Ishikawa (cell line): ENCODE measurements at regions not wholly inside any gene's neighbourhood (a gene's known extent, or its start where the extent isn't known, plus 50 kb on each side); places are given as distances from the start of the nearest gene placed in this dataset.

Source experiments
- CEBPB ChIP-seq: IDR thresholded peaks from 2 replicates; pipeline ENCODE4 v1.6.1; 2012
- CREB1 ChIP-seq: IDR thresholded peaks from 2 replicates; pipeline ENCODE4 v1.6.1; 2012; ENCODE audit warnings: low read depth
- EGR1 ChIP-seq: IDR thresholded peaks from 2 replicates; pipeline ENCODE4 v1.6.1; 2012
- EP300 ChIP-seq: IDR thresholded peaks from 2 replicates; pipeline ENCODE4 v1.6.1; 2012; ENCODE audit warnings: borderline replicate concordance
- FOXM1 ChIP-seq: IDR thresholded peaks from 2 replicates; pipeline ENCODE4 v1.6.1; 2012; ENCODE audit warnings: low read depth, borderline replicate concordance
- NFIC ChIP-seq: IDR thresholded peaks from 2 replicates; pipeline ENCODE4 v1.6.1; 2012
- RAD21 ChIP-seq: IDR thresholded peaks from 2 replicates; pipeline ENCODE4 v1.6.1; 2012; ENCODE audit warnings: low read depth
- TAF1 ChIP-seq: IDR thresholded peaks from 2 replicates; pipeline ENCODE4 v1.6.1; 2012; ENCODE audit warnings: low read depth, mild to moderate bottlenecking
- TCF12 ChIP-seq: IDR thresholded peaks from 2 replicates; pipeline ENCODE4 v1.6.1; 2012; ENCODE audit warnings: low read depth
- TEAD4 ChIP-seq: IDR thresholded peaks from 2 replicates; pipeline ENCODE4 v1.6.1; 2012
- YY1 ChIP-seq: IDR thresholded peaks from 2 replicates; pipeline ENCODE4 v1.6.1; 2012; ENCODE audit warnings: low read depth
- ZBTB7A ChIP-seq: IDR thresholded peaks from 2 replicates; pipeline ENCODE4 v1.6.1; 2012; ENCODE audit warnings: low read depth
- TF ChIP-seq, protein P1 (sequence below): IDR thresholded peaks from 2 replicates; pipeline ENCODE4 v1.6.1; 2012; ENCODE audit warnings: low read depth, mild to moderate bottlenecking
- TF ChIP-seq, protein P2 (sequence below): IDR thresholded peaks from 2 replicates; pipeline ENCODE4 v1.6.1; 2012
- TF ChIP-seq, protein P3 (sequence below): IDR thresholded peaks from 2 replicates; pipeline ENCODE4 v1.6.1; 2012

DNA sequence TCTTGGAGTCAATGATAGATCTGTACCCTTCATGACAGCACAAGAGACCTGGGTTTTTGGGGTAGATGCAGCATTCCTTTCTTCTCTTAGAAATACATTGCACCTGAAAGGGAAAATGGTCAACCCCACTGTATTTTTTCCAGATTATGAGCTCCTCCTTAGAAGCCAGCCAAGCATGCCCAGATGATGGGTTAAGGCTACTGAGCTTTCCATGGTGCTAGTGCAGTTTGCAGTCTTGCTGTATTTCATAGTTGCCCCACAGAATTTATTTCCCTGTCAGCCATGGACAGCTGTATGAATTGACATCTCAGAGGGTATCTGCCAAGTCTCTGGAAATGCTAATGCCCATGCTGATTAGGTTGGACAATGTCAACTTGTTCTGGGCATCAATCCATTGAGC, 73.7 kb upstream of the H2AZ1 start:
- TF ChIP-seq FOXM1 (no peak), YY1 (no peak), RAD21 (no peak)
- TF ChIP-seq, protein P1, sequence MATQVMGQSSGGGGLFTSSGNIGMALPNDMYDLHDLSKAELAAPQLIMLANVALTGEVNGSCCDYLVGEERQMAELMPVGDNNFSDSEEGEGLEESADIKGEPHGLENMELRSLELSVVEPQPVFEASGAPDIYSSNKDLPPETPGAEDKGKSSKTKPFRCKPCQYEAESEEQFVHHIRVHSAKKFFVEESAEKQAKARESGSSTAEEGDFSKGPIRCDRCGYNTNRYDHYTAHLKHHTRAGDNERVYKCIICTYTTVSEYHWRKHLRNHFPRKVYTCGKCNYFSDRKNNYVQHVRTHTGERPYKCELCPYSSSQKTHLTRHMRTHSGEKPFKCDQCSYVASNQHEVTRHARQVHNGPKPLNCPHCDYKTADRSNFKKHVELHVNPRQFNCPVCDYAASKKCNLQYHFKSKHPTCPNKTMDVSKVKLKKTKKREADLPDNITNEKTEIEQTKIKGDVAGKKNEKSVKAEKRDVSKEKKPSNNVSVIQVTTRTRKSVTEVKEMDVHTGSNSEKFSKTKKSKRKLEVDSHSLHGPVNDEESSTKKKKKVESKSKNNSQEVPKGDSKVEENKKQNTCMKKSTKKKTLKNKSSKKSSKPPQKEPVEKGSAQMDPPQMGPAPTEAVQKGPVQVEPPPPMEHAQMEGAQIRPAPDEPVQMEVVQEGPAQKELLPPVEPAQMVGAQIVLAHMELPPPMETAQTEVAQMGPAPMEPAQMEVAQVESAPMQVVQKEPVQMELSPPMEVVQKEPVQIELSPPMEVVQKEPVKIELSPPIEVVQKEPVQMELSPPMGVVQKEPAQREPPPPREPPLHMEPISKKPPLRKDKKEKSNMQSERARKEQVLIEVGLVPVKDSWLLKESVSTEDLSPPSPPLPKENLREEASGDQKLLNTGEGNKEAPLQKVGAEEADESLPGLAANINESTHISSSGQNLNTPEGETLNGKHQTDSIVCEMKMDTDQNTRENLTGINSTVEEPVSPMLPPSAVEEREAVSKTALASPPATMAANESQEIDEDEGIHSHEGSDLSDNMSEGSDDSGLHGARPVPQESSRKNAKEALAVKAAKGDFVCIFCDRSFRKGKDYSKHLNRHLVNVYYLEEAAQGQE, result peak; percentile 69

DNA sequence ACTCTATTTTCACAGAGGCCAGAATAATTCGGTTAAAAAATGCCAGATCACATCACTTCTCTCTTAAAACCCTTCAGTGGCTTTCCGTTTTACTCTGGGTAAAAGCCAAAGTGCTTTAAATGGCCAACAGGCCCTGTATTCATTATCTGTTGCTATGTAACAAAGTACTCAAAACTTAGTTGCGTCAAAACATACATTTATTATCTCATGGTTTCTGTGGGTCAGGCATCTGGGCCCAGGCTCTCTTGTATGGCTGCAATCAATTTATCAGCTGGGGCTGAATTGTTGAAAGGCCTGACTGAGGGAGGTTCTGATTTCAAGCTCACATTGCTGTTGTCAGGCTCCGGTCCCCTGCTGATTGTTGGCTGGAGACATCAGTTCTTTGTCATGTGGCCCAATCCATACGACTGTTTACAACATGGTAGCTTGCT, 72.7 kb upstream of the H2AZ1 start:
- TF ChIP-seq, protein P2, sequence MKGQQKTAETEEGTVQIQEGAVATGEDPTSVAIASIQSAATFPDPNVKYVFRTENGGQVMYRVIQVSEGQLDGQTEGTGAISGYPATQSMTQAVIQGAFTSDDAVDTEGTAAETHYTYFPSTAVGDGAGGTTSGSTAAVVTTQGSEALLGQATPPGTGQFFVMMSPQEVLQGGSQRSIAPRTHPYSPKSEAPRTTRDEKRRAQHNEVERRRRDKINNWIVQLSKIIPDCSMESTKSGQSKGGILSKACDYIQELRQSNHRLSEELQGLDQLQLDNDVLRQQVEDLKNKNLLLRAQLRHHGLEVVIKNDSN, result no peak
- TF ChIP-seq, protein P3, sequence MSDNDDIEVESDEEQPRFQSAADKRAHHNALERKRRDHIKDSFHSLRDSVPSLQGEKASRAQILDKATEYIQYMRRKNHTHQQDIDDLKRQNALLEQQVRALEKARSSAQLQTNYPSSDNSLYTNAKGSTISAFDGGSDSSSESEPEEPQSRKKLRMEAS, result no peak
- TF ChIP-seq TAF1 (no peak), CREB1 (no peak), EP300 (no peak), YY1 (no peak), CEBPB (no peak), RAD21 (no peak), EGR1 (no peak), ZBTB7A (no peak)
- TF ChIP-seq, protein P1, result no peak

DNA sequence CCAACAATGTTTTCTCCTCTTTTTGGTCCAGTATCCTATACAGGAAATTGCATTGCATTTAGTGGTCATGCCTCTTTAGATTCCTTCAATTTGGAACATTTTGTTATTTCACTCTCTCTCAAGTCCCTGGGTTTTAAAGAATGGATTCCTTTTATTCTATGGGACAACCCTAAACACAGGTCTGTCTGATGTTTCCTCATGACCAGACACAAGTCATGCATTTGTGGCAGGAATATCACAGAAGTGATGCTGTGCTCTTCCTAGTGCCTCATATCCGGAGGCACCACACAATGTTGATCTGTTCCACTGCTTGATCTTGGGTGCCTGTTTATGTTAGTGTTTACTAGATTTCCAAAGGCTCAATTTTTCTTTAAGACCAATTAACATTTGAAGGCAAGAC, 69.7 kb upstream of the H2AZ1 start:
- TF ChIP-seq EP300 (no peak), TCF12 (no peak), NFIC (no peak), TAF1 (no peak), YY1 (no peak), FOXM1 (no peak), ZBTB7A (no peak), CREB1 (no peak), EGR1 (no peak), RAD21 (no peak), TEAD4 (no peak), CEBPB (no peak)
- TF ChIP-seq, protein P3, result no peak
- TF ChIP-seq, protein P1, result no peak
- TF ChIP-seq, protein P2, result no peak

DNA sequence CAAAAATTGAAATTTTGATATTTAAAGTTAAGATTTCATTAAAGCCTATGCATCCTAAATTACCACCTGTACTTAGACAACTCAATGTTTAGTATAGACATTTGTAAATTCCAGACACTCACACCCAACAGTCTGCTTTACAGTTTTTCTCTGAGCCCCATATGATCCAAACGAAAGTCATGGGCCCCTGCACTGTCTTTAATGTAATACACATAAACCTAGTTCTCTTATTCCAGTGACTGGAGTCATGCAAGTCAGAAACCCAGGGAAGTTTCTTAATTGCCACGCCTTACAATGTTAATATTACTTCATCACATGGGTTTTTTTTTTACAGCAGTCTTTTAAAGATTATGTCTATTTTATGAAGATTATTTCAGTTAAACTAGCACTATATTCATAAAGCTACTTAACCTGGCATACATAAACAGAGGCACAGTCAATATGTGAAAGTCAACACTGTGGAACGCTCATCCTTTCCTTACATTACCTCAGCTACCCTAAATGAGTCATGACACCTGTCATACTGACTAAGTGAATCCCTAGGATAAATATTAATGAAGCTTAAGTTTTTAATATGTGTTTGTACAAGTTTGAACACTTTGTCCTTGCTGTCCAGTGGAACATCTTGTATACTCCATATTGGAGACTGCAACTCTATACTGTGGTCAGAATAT, 67.7 kb upstream of the H2AZ1 start:
- TF ChIP-seq, protein P3, result no peak
- TF ChIP-seq FOXM1 (no peak), ZBTB7A (no peak), TCF12 (no peak)

DNA sequence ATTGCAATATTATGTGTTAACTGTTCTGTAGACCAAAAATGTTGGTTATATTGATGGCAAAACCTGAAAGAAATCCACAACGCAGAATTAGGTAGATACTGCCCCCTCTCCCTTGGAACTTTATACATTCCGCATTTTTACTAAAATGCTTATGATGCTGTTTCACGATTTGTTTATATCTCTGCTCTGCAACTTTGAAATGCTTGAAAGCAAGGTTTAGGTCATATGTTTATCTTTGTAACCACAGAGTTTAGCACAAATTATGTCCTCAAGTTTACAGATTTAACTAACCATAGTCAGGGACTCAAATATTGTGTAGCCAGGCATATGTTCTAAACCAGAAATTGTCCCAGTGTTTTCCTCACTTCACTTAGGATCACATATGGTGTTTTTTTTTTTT, 66.1 kb upstream of the H2AZ1 start:
- TF ChIP-seq TEAD4, result no peak
- TF ChIP-seq CREB1, result no peak
- TF ChIP-seq TCF12, result no peak
- TF ChIP-seq RAD21, result no peak
- TF ChIP-seq TAF1, result no peak
- TF ChIP-seq, protein P2, result no peak
- TF ChIP-seq ZBTB7A, result no peak
- TF ChIP-seq EGR1, result no peak
- TF ChIP-seq, protein P1, result no peak
- TF ChIP-seq, protein P3, result no peak
